Activated CD4-positive, alpha-beta T cell treated with anti-CD3 and anti-CD28 coated beads, Interleukin-2, Interleukin-6, amounts not matched to agents 100 ng/mL and 50 ng/mL, durations not matched to agents 16 hours and 8 hours (primary cell): ENCODE measurements at regions not wholly inside any gene's neighbourhood (a gene's known extent, or its start where the extent isn't known, plus 50 kb on each side); places are given as distances from the start of the nearest gene placed in this dataset.

Experiments used
- DNase-seq: peaks from one replicate; pipeline ENCODE4 v3.0.0-alpha.2; 2020

- DNase-seq, result no peak
Measured at GRCh38 chr14:98366429-98366828, 905.6 kb downstream of the BCL11B start.

- no peak for DNase-seq
Measured at GRCh38 chr14:98368221-98368620, 903.8 kb downstream of the BCL11B start.

DNA sequence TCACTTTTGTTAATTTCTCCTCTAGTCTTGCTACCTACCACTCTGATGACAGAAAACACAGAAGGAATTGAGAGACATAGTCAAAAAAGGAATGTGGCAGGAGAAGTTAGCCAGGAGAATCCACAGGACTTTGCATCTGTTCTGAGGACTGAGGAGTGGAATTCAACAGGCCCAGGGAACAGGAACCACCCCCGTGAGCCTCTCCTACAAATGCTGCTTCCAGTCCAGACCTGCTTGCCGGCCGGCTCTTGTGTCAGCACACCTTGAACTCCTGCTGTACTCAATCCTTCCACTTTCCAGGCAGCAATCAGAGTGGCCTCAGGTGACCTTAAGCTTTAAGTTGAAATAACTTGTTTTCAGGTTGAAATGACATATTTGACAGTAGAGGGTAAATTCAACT is 903.1 kb downstream of the BCL11B start:
- no peak for DNase-seq

DNA sequence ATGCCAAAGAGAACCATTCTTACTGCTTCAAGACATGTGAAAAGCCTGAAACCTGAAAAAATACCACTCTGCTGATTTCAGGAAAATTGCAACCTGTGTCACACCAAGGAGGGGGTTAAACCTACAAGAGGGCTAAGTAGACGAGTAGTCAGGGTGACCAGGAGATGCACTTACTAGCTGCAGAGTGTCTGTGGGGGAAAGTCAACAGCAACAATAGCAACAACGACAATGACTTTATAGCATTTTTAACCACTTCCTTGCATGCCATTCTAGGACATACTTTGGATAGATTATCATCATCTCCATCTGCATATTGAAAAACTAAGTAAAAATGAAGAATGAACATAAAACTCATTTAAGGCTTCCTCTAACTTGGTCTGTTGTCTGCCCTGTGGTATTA is 902.7 kb downstream of the BCL11B start:
- no peak for DNase-seq

DNA sequence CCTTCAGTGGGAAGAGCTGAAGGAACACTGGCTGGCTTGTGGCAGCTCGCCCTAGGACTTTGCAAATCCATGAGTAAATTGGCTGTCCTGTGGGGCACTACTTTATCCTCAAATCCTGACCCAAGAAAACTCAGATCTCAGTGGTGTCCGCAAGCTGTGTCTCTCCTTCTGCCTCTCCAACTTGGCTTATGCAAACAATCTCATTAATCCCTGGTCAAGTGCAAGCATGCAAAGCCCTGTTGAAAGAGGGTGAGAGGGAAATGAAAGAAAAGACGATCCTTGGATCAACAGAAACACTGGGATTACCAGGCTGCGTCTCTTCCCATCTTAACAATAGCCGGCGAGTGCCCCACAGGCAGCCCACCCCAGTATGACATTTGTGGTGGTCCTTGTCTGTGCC is 901.6 kb downstream of the BCL11B start:
- DNase-seq, result no peak

GRCh38 chr14:98371141-98371540 is 900.9 kb downstream of the BCL11B start:
- DNase-seq, result no peak

- DNase-seq, result no peak
Measured at GRCh38 chr14:98374136-98374535, 897.9 kb downstream of the BCL11B start.

GRCh38 chr14:98375566-98375965 is 896.4 kb downstream of the BCL11B start:
- no peak for DNase-seq

DNA sequence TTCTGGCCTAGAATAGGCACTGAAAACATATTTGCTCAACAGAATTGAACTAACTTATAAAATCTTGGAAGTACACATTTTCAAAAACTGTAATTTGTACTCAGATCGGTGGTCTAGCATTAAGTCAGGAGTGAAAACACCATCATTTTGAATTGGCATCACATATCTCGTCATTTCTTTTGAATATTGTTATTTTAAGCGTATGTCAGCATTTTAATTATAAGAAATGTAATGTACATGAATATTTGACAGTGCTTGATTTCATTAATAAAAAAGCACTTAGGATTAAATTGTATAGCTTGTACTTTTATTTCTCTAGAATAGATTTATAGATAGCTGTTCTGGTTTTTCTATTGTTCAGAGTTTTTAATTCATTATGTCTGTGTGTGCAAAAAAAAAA is 892.2 kb downstream of the BCL11B start:
- no peak for DNase-seq

DNA sequence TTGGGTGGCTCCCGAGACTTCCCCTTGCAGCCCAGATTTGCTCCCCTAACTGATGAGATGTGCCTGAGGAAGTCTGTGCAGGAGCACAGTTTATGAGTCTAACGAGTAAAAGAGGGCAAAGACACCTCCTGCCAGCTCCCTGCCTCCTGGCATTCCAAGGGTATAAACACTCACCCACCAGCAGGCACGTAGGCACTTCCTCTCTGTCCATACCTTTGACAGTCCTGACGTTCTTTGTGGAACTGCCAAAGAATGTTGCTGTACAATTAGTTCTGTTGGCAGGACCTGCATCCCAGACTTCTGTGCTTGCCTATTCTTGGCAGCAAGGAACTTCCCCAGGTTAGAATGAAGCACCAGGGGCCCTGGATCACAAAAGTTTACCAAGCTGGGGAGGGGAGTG is 889.3 kb downstream of the BCL11B start:
- DNase-seq, result no peak

DNA sequence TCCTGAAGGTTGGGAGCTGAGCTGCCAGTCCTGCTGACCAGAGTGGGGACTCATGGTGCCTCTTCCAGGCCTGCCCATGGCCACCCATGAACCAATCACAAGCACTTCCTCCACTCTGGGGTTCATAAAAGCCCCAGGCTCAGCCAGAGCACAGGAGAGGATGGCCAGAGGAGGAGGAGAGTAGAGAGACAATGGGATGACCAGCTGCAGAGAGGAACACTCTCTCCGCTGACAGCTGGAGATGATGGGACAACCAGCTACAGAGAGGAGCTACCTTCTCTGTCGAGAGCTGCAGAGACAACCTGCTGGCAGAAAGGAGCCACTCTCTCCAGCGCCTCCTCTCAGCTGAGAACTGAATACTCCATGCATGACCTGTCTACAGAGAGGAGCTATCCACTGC is 886.1 kb downstream of the BCL11B start:
- no peak for DNase-seq

DNA sequence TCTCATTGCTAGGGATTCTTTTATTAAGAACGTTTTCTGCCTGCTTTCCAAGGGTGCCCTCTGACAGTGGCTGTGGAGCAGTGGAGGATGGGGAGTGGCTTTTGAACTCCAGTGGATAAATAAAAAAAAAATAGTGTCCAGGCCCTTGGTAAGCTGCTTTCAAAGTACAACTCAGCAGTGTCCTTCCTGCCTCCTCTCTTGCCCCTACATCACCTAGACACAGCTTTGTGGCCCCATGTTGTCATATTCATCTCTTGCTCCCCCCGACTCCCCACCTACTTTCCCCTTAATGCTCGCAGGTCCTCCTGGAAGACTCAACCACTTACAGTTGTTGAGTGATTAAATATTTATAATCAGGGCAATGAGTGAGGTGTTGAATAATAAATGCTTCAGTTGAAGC is 880.9 kb downstream of the BCL11B start:
- DNase-seq, result no peak

DNA sequence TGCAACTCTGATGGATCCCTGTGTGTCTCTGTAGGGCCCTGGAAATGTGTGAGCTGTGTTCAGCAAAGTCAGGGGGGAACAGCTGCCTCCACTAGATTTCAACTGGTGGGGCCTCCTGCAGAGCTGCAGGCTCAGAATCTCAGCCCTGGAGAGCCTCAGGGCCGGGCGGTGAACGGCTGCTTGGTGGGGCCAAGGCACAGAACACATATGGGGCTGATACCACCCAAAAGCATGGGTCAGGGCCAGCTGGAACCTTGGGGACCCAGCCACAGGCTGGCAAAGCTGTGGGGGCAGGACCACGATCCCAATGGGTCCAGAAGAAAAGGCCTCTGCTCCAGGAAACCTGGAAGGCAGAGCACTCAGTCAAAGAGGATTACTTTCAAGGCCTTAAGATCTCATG is 878.5 kb downstream of the BCL11B start:
- no peak for DNase-seq

- no peak for DNase-seq
Measured at GRCh38 chr14:98404811-98405210, 867.2 kb downstream of the BCL11B start.

DNA sequence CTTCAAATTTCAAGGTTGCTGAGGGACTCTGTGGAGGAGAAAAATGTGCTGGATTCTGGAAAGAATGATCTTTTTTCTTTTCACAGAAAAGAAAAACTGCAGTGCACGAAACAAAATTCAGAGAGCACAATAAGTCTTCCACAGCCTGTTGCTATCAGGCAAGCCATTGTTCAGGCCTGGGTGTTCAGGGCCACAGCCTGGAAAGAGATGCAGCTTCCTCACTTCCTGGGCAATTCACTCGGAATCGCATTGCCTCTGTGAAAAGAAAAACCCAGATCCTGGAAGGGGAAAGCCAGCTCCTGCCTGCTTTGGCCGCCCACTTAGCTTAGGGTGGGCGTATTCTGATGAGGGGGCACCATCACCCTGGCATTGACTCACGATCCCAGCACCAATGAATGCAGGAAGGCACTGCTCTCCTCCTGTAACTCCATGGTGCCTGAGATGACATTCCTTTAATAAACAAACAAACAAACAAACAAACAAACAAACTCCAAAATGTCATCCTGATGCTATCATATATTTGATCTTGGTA is 863.9 kb downstream of the BCL11B start:
- no peak for DNase-seq

- peak; percentile 6 for DNase-seq
Measured at GRCh38 chr14:98408713-98409112, 863.3 kb downstream of the BCL11B start.

- no peak for DNase-seq
Measured at GRCh38 chr14:98411154-98411553, 860.8 kb downstream of the BCL11B start.

GRCh38 chr14:98412431-98412830 is 859.6 kb downstream of the BCL11B start:
- DNase-seq, result no peak

DNA sequence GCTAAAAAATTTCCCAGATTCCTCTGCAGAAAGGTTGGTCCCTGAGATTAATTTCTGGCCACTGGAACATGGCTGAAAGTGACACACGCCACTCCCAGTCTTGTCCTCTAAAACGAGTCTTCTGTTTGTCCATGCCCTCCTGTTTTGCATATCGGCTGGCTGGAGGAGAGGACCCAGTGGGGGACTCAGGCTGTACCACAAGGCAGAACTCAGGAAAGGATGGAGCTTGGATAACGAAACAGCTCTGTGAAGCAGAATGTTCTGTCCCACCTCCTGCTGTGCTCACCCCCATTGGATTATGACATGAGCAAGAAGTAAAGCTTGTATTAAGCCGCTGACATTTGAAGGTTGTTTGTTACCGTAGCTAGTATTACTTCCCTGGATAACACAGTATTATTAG is 856.2 kb downstream of the BCL11B start:
- DNase-seq, result no peak

DNA sequence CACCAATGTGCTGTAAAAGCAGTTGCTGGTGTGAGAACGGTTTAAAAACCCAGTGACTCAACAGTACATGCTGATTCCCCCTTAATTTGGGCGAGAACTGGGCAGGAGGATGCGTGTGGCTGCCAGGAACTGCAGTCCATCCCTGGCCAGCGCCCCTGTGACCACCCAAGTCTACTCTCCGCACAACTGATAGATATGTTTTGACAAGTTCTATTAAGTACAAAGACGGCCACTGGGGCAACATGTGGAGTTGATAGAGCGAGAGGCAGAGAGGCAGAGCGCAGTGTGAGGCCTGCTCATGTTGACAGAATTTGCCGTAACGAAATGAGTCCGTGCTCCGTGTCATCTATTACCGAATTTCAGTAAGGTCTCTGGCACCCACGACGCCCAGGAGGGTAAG is 855.0 kb downstream of the BCL11B start:
- no peak for DNase-seq

- no peak for DNase-seq
Measured at GRCh38 chr14:98428483-98428994, 843.5 kb downstream of the BCL11B start.

- peak; percentile 27 for DNase-seq
Measured at GRCh38 chr14:98433436-98433835, 838.6 kb downstream of the BCL11B start.

DNA sequence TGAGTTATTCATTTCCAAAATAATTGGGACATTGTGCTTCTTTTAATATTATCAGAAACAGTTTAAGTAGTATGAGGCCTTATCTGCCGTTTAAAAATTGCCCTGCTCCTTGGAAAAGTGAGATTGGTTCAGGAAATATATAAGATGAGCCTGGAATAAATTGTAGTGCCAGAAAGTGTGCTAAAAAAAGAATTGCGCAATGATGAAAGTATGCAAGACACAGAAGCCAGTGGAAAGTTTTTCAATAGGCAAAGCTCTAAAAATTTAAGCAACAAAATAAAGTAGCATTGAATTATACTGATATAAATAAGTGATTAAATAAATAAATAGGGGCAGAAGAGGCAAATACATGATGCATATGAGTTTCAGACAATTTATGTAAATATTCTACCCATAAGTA is 834.9 kb downstream of the BCL11B start:
- no peak for DNase-seq

GRCh38 chr14:98444077-98444476 is 827.9 kb downstream of the BCL11B start:
- no peak for DNase-seq

DNA sequence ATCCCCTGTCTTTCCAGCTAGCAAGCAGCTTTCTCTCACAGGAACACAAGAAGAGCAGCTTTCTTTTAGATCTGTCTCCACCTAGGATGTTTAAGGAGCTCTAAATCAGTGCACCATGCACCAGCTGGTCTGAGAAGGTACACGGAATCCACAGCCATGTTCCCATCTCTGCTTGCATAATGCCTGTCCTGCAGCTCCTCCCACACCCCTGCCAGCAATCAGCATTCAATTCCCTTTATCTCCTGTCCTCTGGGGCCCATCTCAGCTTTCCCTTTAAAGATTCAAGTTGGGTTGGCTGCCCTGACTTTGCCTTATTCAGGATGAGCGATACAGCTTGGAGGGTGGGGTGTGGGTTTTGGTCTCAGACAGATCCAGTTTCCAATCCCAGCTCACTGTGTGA is 826.3 kb downstream of the BCL11B start:
- DNase-seq, result no peak

DNA sequence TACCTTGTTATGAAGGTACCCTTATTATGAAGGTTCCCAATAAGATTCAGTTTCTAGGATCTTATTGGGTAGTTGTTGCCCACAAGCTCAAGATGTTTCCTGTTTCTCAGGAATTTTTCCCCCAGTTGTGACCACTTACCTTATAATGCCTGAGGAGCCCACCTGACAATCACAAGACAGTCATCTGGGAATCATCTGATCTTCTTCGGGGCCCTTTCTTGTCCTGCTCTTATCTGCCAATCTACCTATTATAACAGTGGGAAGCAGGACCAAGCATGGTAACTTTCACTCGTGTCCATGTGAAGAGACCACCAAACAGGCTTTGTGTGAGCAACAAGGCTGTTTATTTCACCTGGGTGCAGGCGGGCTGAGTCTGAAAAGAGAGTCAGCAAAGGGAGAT is 825.5 kb downstream of the BCL11B start:
- no peak for DNase-seq
